ENCODE measurements at regions not wholly inside any gene's neighbourhood (a gene's known extent, or its start where the extent isn't known, plus 50 kb on each side); places are given as distances from the start of the nearest gene placed in this dataset.

GRCh38 chr3:168844472-168844871, 748.7 kb upstream of the GOLIM4 start:
- H3K4ac ChIP-seq (ENCODE audit: low read depth, low read length): no peak overlapping the region
- no peak for ATAC-seq (ENCODE audit: low read depth)
- TF ChIP-seq MAZ (IDR thresholded peaks at IDR 0.05; ENCODE audit: borderline replicate concordance, low read depth, low read length) (no peak), ELK1 (IDR thresholded peaks at IDR 0.05; ENCODE audit: borderline replicate concordance, low read depth, low read length) (no peak), RAD21 (IDR thresholded peaks at IDR 0.05; ENCODE audit: low read length) (no peak), POLR2A (IDR thresholded peaks at IDR 0.05; ENCODE audit: low read depth, low read length) (no peak), MAFK (IDR thresholded peaks at IDR 0.05; ENCODE audit: low read depth, low read length) (no peak), BHLHE40 (IDR thresholded peaks at IDR 0.05; ENCODE audit: low read depth, low read length) (no peak), CHD1 (IDR thresholded peaks at IDR 0.05; ENCODE audit: low read depth, low read length) (no peak), CEBPB (IDR thresholded peaks at IDR 0.05; ENCODE audit: low read depth, low read length) (no peak), FOS (IDR thresholded peaks at IDR 0.05; ENCODE audit: low read depth, low read length) (no peak), MXI1 (IDR thresholded peaks at IDR 0.05; ENCODE audit: borderline replicate concordance, low read depth, low read length) (no peak), RCOR1 (IDR thresholded peaks at IDR 0.05; ENCODE audit: insufficient replicate concordance, low read length) (no peak), NFE2L2 (IDR thresholded peaks at IDR 0.05; ENCODE audit: low read depth, low read length) (no peak), RFX5 (IDR thresholded peaks at IDR 0.05; ENCODE audit: low read depth, low read length) (no peak)
- TF ChIP-seq, protein P1, sequence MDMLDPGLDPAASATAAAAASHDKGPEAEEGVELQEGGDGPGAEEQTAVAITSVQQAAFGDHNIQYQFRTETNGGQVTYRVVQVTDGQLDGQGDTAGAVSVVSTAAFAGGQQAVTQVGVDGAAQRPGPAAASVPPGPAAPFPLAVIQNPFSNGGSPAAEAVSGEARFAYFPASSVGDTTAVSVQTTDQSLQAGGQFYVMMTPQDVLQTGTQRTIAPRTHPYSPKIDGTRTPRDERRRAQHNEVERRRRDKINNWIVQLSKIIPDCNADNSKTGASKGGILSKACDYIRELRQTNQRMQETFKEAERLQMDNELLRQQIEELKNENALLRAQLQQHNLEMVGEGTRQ (IDR thresholded peaks at IDR 0.05; ENCODE audit: low read depth, low read length): no peak
- no peak overlapping the region for H3K27ac ChIP-seq (ENCODE audit: insufficient read depth, low read length)
- no peak overlapping the region for H2BK5ac ChIP-seq (ENCODE audit: low read depth, low read length, poor library complexity, severe bottlenecking)
- dilution Hi-C loops (cut with HindIII; ENCODE audit: low sequenced_read_pairs, unreplicated experiment): no loop called here
- no peak overlapping the region for H3K56ac ChIP-seq (ENCODE audit: extremely low read depth, insufficient read depth, low read length)
- WGBS, 2 experiments (ENCODE audit: extremely low coverage in 2 of 2, insufficient read length in 1 of 2): no CpG with 5 or more reads among the region's 4 CpGs
- H4K5ac ChIP-seq (ENCODE audit: low read depth, low read length): no peak overlapping the region
- H2BK120ac ChIP-seq (ENCODE audit: low read depth, low read length): no peak overlapping the region
- no peak overlapping the region for H2AK5ac ChIP-seq (ENCODE audit: low read depth, low read length)
- no peak overlapping the region for H2BK20ac ChIP-seq (ENCODE audit: low read depth, low read length)
- ChIA-PET POLR2A (ENCODE audit: unreplicated experiment) (no interaction called here), CTCF (no interaction called here)
- no peak overlapping the region for H3K4me3 ChIP-seq (ENCODE audit: insufficient read depth, low read depth, low read length)
- H3K4me2 ChIP-seq (ENCODE audit: low read depth, low read length): no peak overlapping the region
- no peaks in the 10 kb centered on the region for H3K9me1 ChIP-seq (ENCODE audit: insufficient read depth, low read length)
- H4K91ac ChIP-seq (ENCODE audit: insufficient read depth, low read depth, low read length): no peak overlapping the region
- no peaks in the 10 kb centered on the region for H3K36me3 ChIP-seq (ENCODE audit: control insufficient read depth, insufficient read depth, low read length)
- H4K20me1 ChIP-seq (ENCODE audit: insufficient read depth, low read length): no peaks in the 10 kb centered on the region
- no peak overlapping the region for H3K18ac ChIP-seq (ENCODE audit: low read depth, low read length)
- H2AK9ac ChIP-seq (replicated peaks; ENCODE audit: low read depth, low read length, poor library complexity): no peak overlapping the region
- in situ Hi-C loops (cut with MboI; ENCODE audit: low sequenced_read_pairs): no loop called here
- no peaks in the 10 kb centered on the region for H3K79me1 ChIP-seq (ENCODE audit: low read depth in 1 of 2, low read length in 2 of 2)
- no peaks in the 10 kb centered on the region for H3K4me1 ChIP-seq (ENCODE audit: control insufficient read depth, insufficient read depth, low read length)
- H3K23ac ChIP-seq (ENCODE audit: low read depth, low read length): no peak overlapping the region
- no peaks in the 10 kb centered on the region for H3K9me3 ChIP-seq (ENCODE audit: control insufficient read depth, insufficient read depth, low read length)
- no peak overlapping the region for H2BK15ac ChIP-seq (ENCODE audit: low read depth, low read length)
- H2AFZ ChIP-seq (replicated peaks; ENCODE audit: low read length, poor library complexity): no peak overlapping the region
- no peak overlapping the region for H3K9ac ChIP-seq (ENCODE audit: low read depth, low read length)
- no peak overlapping the region for H3K14ac ChIP-seq (replicated peaks; ENCODE audit: low read depth, low read length)
- no peak for DNase-seq
- peaks cover 12% of the 10 kb centered on the region for H3K27me3 ChIP-seq (ENCODE audit: control insufficient read depth, insufficient read depth, low read length)
- no TSS peak for BruUV-seq (replicated peaks)
- intact Hi-C loops (cut with micrococcal nuclease): no loop called here
- H4K8ac ChIP-seq (ENCODE audit: low read depth in 2 of 2, low read length in 2 of 2): no peak overlapping the region
